Neural cell (in vitro differentiated cells): ENCODE measurements at regions not wholly inside any gene's neighbourhood (a gene's known extent, or its start where the extent isn't known, plus 50 kb on each side); places are given as distances from the start of the nearest gene placed in this dataset.

ENCODE experiments used
- H2AFZ ChIP-seq: fragments of 200-600, 300-800 bp; sonication (generic), shearing (Covaris generic); 2 replicates; pipeline ENCODE4 v1.6.0; 2014; ENCODE audit warnings: low read depth, mild to moderate bottlenecking, antibody characterized with exemption, low read length, moderate library complexity
- H3F3A ChIP-seq: fragments of 200-600 bp; shearing (Covaris generic); 2 replicates; pipeline ENCODE4 v1.6.1; 2016; ENCODE audit warnings: mild to moderate bottlenecking, moderate library complexity, mixed read lengths, antibody characterized with exemption, low read length; ENCODE audit not compliant: insufficient read depth, poor library complexity, severe bottlenecking
- H3K27ac ChIP-seq: fragments of 200-600, 300-800 bp; sonication (generic), shearing (Covaris generic); 2 replicates; pipeline ENCODE4 v1.5.1; 2014; ENCODE audit warnings: mild to moderate bottlenecking, low read length, moderate library complexity
- H3K27me3 ChIP-seq: fragments of 300-800, 200-600 bp; sonication (generic), shearing (Covaris generic); 2 replicates; pipeline ENCODE4 v1.6.0; 2014; ENCODE audit warnings: mild to moderate bottlenecking, low read depth, low read length, moderate library complexity; ENCODE audit not compliant: insufficient read depth
- H3K36me3 ChIP-seq: fragments of 300-800, 200-600 bp; sonication (generic), shearing (Covaris generic); 2 replicates; pipeline ENCODE4 v1.5.1; 2014; ENCODE audit warnings: mild to moderate bottlenecking, antibody characterized with exemption, low read length, moderate library complexity; ENCODE audit not compliant: insufficient read depth
- H3K4me2 ChIP-seq: fragments of 300-800, 200-600 bp; sonication (generic), shearing (Covaris generic); 2 replicates; pipeline ENCODE4 v1.6.0; 2014; ENCODE audit warnings: mild to moderate bottlenecking, low read length
- H3K4me3 ChIP-seq: fragments of 300-800, 200-600 bp; sonication (generic), shearing (Covaris generic); 2 replicates; pipeline ENCODE4 v1.5.1; 2014; ENCODE audit warnings: mild to moderate bottlenecking, low read length, moderate library complexity
- H3K79me2 ChIP-seq: fragments of 200-600 bp; shearing (Covaris generic); replicated peaks from 2 replicates; pipeline ENCODE4 v1.6.0; 2014; ENCODE audit warnings: mild to moderate bottlenecking, low read length, moderate library complexity; ENCODE audit not compliant: insufficient read depth
- H3K9ac ChIP-seq: fragments of 300-800, 200-600 bp; sonication (generic), shearing (Covaris generic); 2 replicates; pipeline ENCODE4 v1.6.1; 2016; ENCODE audit warnings: mild to moderate bottlenecking, low read length, mixed read lengths
- H3K9me2 ChIP-seq: fragments of 200-600 bp; shearing (Covaris generic); 2 replicates; pipeline ENCODE4 v1.6.1; 2016; ENCODE audit warnings: mild to moderate bottlenecking, low read length, mixed read lengths; ENCODE audit not compliant: insufficient read depth
- H3K9me3 ChIP-seq: fragments of 200-600, 300-800 bp; sonication (generic), shearing (Covaris generic); 2 replicates; pipeline ENCODE4 v1.6.1; 2016; ENCODE audit warnings: mild to moderate bottlenecking, mixed run types, low read length, moderate library complexity, mixed read lengths
- H4K20me1 ChIP-seq: fragments of 200-600 bp; shearing (Covaris generic); 2 replicates; pipeline ENCODE4 v1.6.1; 2016; ENCODE audit warnings: mild to moderate bottlenecking, mixed run types; ENCODE audit not compliant: insufficient read depth
- EP300 ChIP-seq: fragments of 450-650 bp; conservative IDR thresholded peaks from 2 replicates; pipeline ENCODE4 v1.6.1; 2014; ENCODE audit warnings: antibody characterized with exemption, mild to moderate bottlenecking, moderate library complexity; ENCODE audit not compliant: poor library complexity, severe bottlenecking
- EZH2 ChIP-seq: fragments of 200-600, 300-800 bp; shearing (Covaris generic), sonication (generic); IDR thresholded peaks from 2 replicates; pipeline ENCODE4 v1.6.1; 2014; ENCODE audit warnings: antibody characterized with exemption, low read length, borderline replicate concordance, mild to moderate bottlenecking; ENCODE audit not compliant: insufficient read depth, poor library complexity, severe bottlenecking
- MXI1 ChIP-seq: fragments of 450-650 bp; conservative IDR thresholded peaks from 2 replicates; pipeline ENCODE4 v1.6.1; 2014; ENCODE audit warnings: antibody characterized with exemption, mild to moderate bottlenecking; ENCODE audit not compliant: poor library complexity, severe bottlenecking
- POLR2AphosphoS5 ChIP-seq: IDR thresholded peaks from 2 replicates; pipeline ENCODE4 v1.6.1; 2012
- SMC3 ChIP-seq: fragments of 450-650 bp; conservative IDR thresholded peaks from 2 replicates; pipeline ENCODE4 v1.6.1; 2014; ENCODE audit warnings: antibody characterized with exemption, mild to moderate bottlenecking, moderate library complexity; ENCODE audit not compliant: poor library complexity
- TAF1 ChIP-seq: IDR thresholded peaks from 2 replicates; pipeline ENCODE4 v1.6.1; 2012; ENCODE audit warnings: low read depth
- TF ChIP-seq, protein P1 (sequence below): IDR thresholded peaks from 2 replicates; pipeline ENCODE4 v1.6.1; 2012; ENCODE audit warnings: borderline replicate concordance
- TF ChIP-seq, protein P2 (sequence below): fragments of 450-650 bp; IDR thresholded peaks from 2 replicates; pipeline ENCODE4 v1.5.1; 2014; ENCODE audit warnings: antibody characterized with exemption, mild to moderate bottlenecking, moderate library complexity; ENCODE audit not compliant: poor library complexity, severe bottlenecking

DNA sequence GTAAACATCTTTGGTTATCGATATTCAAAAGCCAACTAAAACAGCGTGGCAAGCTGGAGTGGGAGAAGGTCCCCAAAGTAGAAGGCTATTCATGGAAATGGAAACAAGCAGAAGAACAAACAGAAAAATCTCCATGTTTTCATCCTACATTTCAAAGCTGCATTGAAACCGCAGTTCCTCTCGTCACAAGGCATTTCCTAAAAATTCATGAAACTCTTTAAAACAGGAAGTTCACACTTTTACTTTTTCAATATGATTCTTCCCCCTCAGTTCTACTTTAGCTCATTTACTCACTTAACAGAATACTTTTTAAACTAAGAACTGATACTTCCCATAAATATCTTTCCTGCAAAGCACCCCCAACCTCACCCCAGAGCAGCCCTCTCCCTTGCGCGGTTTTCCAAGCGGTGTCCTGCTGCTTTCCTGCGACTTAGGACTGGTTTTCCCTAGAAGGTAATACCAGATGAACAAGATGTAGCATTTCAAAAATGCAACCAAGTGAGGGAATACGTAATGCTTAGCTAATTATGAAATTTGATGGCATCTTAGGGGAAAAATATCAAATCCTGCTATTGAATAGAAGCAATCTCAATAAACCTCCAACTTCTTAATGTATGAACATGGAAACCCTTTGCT, 228.3 kb upstream of the PKN2 start:
- no peaks in the 10 kb centered on the region for H3K27me3 ChIP-seq
- H3K4me3 ChIP-seq: no peak overlapping the region
- no peaks in the 10 kb centered on the region for H3F3A ChIP-seq
- H4K20me1 ChIP-seq: no peaks in the 10 kb centered on the region
- no peaks in the 10 kb centered on the region for H3K9me2 ChIP-seq
- H2AFZ ChIP-seq: no peak overlapping the region
- H3K36me3 ChIP-seq: no peaks in the 10 kb centered on the region
- no peak overlapping the region for H3K4me2 ChIP-seq
- H3K9ac ChIP-seq: no peak overlapping the region
- TF ChIP-seq EZH2: no peak
- TF ChIP-seq TAF1: no peak
- no peak overlapping the region for H3K27ac ChIP-seq
- H3K79me2 ChIP-seq: no peaks in the 10 kb centered on the region
- no peaks in the 10 kb centered on the region for H3K9me3 ChIP-seq

DNA sequence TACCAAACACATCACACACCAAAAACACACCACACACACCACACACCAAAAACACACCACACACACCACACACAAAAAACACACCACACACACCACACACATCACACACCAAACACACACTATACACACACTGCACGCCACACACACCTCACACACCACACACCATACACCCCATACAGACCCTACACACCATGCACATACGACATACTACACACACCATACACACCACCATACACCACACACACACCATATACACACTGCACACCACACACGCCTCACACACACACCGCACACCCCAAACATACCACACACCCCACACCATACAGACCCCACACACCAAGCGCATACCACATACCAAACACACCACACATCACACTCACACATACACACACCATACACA, 226.9 kb upstream of the PKN2 start:
- no peaks in the 10 kb centered on the region for H3F3A ChIP-seq
- H3K9me2 ChIP-seq: no peaks in the 10 kb centered on the region
- H3K4me2 ChIP-seq: no peak overlapping the region
- no peaks in the 10 kb centered on the region for H4K20me1 ChIP-seq
- H3K27ac ChIP-seq: no peak overlapping the region
- H3K36me3 ChIP-seq: no peaks in the 10 kb centered on the region
- no peaks in the 10 kb centered on the region for H3K27me3 ChIP-seq
- no peaks in the 10 kb centered on the region for H3K79me2 ChIP-seq
- no peaks in the 10 kb centered on the region for H3K9me3 ChIP-seq
- H3K9ac ChIP-seq: no peak overlapping the region
- no peak for TF ChIP-seq EZH2
- no peak for TF ChIP-seq POLR2AphosphoS5
- TF ChIP-seq MXI1: no peak
- TF ChIP-seq SMC3: no peak
- TF ChIP-seq, protein P1, sequence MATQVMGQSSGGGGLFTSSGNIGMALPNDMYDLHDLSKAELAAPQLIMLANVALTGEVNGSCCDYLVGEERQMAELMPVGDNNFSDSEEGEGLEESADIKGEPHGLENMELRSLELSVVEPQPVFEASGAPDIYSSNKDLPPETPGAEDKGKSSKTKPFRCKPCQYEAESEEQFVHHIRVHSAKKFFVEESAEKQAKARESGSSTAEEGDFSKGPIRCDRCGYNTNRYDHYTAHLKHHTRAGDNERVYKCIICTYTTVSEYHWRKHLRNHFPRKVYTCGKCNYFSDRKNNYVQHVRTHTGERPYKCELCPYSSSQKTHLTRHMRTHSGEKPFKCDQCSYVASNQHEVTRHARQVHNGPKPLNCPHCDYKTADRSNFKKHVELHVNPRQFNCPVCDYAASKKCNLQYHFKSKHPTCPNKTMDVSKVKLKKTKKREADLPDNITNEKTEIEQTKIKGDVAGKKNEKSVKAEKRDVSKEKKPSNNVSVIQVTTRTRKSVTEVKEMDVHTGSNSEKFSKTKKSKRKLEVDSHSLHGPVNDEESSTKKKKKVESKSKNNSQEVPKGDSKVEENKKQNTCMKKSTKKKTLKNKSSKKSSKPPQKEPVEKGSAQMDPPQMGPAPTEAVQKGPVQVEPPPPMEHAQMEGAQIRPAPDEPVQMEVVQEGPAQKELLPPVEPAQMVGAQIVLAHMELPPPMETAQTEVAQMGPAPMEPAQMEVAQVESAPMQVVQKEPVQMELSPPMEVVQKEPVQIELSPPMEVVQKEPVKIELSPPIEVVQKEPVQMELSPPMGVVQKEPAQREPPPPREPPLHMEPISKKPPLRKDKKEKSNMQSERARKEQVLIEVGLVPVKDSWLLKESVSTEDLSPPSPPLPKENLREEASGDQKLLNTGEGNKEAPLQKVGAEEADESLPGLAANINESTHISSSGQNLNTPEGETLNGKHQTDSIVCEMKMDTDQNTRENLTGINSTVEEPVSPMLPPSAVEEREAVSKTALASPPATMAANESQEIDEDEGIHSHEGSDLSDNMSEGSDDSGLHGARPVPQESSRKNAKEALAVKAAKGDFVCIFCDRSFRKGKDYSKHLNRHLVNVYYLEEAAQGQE: no peak
- TF ChIP-seq TAF1: no peak
- no peak for TF ChIP-seq EP300
- TF ChIP-seq, protein P2, sequence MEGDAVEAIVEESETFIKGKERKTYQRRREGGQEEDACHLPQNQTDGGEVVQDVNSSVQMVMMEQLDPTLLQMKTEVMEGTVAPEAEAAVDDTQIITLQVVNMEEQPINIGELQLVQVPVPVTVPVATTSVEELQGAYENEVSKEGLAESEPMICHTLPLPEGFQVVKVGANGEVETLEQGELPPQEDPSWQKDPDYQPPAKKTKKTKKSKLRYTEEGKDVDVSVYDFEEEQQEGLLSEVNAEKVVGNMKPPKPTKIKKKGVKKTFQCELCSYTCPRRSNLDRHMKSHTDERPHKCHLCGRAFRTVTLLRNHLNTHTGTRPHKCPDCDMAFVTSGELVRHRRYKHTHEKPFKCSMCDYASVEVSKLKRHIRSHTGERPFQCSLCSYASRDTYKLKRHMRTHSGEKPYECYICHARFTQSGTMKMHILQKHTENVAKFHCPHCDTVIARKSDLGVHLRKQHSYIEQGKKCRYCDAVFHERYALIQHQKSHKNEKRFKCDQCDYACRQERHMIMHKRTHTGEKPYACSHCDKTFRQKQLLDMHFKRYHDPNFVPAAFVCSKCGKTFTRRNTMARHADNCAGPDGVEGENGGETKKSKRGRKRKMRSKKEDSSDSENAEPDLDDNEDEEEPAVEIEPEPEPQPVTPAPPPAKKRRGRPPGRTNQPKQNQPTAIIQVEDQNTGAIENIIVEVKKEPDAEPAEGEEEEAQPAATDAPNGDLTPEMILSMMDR: no peak
- no peak overlapping the region for H3K4me3 ChIP-seq
- H2AFZ ChIP-seq: no peak overlapping the region

DNA sequence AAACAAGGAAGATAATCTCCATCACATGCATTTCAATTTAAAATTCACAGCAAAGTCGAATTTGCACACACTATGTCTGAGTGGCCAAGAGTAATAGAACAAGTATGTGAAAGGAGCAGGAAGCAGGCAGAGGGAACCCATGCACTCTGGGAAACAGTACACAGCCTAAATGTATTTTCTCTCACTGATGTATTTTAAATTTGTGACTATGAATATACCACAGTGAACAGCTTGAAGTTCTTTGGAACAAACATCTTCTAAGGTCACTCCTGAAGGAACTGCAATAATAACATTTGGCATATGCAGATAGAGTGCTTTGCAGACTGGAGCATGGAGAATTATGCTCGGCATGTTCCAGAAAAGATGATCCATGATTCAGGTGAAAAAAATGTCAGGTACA, 223.1 kb upstream of the PKN2 start:
- TF ChIP-seq, protein P1: no peak
- TF ChIP-seq, protein P2: no peak
- no peaks in the 10 kb centered on the region for H3K9me2 ChIP-seq
- no peak overlapping the region for H3K9ac ChIP-seq
- no peaks in the 10 kb centered on the region for H3K9me3 ChIP-seq
- no peaks in the 10 kb centered on the region for H3K27me3 ChIP-seq
- H3F3A ChIP-seq: no peaks in the 10 kb centered on the region
- H3K79me2 ChIP-seq: no peaks in the 10 kb centered on the region
- no peaks in the 10 kb centered on the region for H4K20me1 ChIP-seq
- no peak overlapping the region for H3K4me3 ChIP-seq
- H3K4me2 ChIP-seq: no peak overlapping the region
- no peaks in the 10 kb centered on the region for H3K36me3 ChIP-seq
- H3K27ac ChIP-seq: no peak overlapping the region
- H2AFZ ChIP-seq: no peak overlapping the region
